Sigmoid colon (tissue), 4 donors: ENCODE measurements at regions not wholly inside any gene's neighbourhood (a gene's known extent, or its start where the extent isn't known, plus 50 kb on each side); places are given as distances from the start of the nearest gene placed in this dataset.

Source experiments
- CTCF ChIP-seq, 4 experiments: fragments of 450-650 bp in 3 of 4; fragments of 200-600 bp in 1 of 4; IDR thresholded peaks; one replicate each; pipeline ENCODE4 v1.5.1; 2016 to 2019; ENCODE audit warnings: antibody characterized with exemption in 4 of 4, mild to moderate bottlenecking in 3 of 4, moderate library complexity in 2 of 4
- EP300 ChIP-seq, 4 donors: sonication (generic); formaldehyde crosslinking; IDR thresholded peaks; one replicate each; pipeline ENCODE4 v1.6.1; 2017; ENCODE audit warnings: antibody characterized with exemption in 4 of 4
- POLR2A ChIP-seq, 2 donors: fragments of 450-650 bp; IDR thresholded peaks; one replicate each; pipeline ENCODE4 v1.6.1; 2016; ENCODE audit warnings: antibody characterized with exemption in 2 of 2, mild to moderate bottlenecking in 2 of 2, moderate library complexity in 2 of 2
- POLR2AphosphoS5 ChIP-seq, 4 donors: sonication (generic); formaldehyde crosslinking; IDR thresholded peaks; one replicate each; pipeline ENCODE4 v1.6.1; 2017; ENCODE audit warnings: antibody characterized with exemption in 4 of 4

GRCh38 chr15:24764375-24765171, 89.0 kb downstream of the NPAP1 start:
- no peak for TF ChIP-seq EP300 (IDR thresholded peaks at IDR 0.05)
- no peak for TF ChIP-seq CTCF (IDR thresholded peaks at IDR 0.05)
- TF ChIP-seq POLR2A (IDR thresholded peaks at IDR 0.05), result no peak
- TF ChIP-seq POLR2AphosphoS5 (IDR thresholded peaks at IDR 0.05), result no peak
